Liver (tissue), 8 donors: ENCODE measurements at regions not wholly inside any gene's neighbourhood (a gene's known extent, or its start where the extent isn't known, plus 50 kb on each side); places are given as distances from the start of the nearest gene placed in this dataset.

Source experiments
- DNase-seq: peaks from one replicate; pipeline ENCODE4 v3.0.0-alpha.2; 2017; ENCODE audit warnings: low spot score
- H3K27ac ChIP-seq, 2 donors: one replicate each; pipeline ENCODE4 v1.7.0; 2013; ENCODE audit warnings: inconsistent platforms in 2 of 2, low read length in 2 of 2, control low read depth in 1 of 2, low read depth in 1 of 2, mild to moderate bottlenecking in 1 of 2
- H3K27me3 ChIP-seq, 4 donors: one replicate each; pipeline versions ENCODE4 v1.6.1 to v1.7.0; 2013; ENCODE audit warnings: low read length in 3 of 4, inconsistent platforms in 1 of 4, mild to moderate bottlenecking in 1 of 4, moderate library complexity in 1 of 4; ENCODE audit not compliant: control insufficient read depth in 4 of 4, insufficient read depth in 4 of 4
- H3K36me3 ChIP-seq, 4 donors: one replicate each; pipeline versions ENCODE4 v1.6.1 to v1.7.0; 2013; ENCODE audit warnings: low read length in 3 of 4, mild to moderate bottlenecking in 3 of 4, low read depth in 1 of 4, moderate library complexity in 1 of 4; ENCODE audit not compliant: control insufficient read depth in 4 of 4, insufficient read depth in 3 of 4
- H3K4me1 ChIP-seq, 4 donors: one replicate each; pipeline versions ENCODE4 v1.6.1 to v1.7.0; 2013; ENCODE audit warnings: low read length in 3 of 4, mild to moderate bottlenecking in 3 of 4, moderate library complexity in 1 of 4; ENCODE audit not compliant: control insufficient read depth in 4 of 4, insufficient read depth in 4 of 4
- H3K4me3 ChIP-seq, 3 donors: one replicate each; pipeline versions ENCODE4 v1.6.1 to v1.7.0; 2013; ENCODE audit warnings: low read length in 3 of 3, control low read depth in 1 of 3, low read depth in 1 of 3, mild to moderate bottlenecking in 1 of 3
- H3K9ac ChIP-seq, 2 donors: one replicate each; pipeline ENCODE4 v1.7.0; 2013; ENCODE audit warnings: low read length in 2 of 2, mild to moderate bottlenecking in 2 of 2, moderate library complexity in 2 of 2, control low read depth in 1 of 2, low read depth in 1 of 2
- H3K9me3 ChIP-seq, 4 donors: one replicate each; pipeline versions ENCODE4 v1.6.1 to v1.7.0; 2013; ENCODE audit warnings: low read length in 3 of 4; ENCODE audit not compliant: control insufficient read depth in 4 of 4
- CTCF ChIP-seq: fragments of 150-350 bp; IDR thresholded peaks from 2 replicates; pipeline ENCODE4 v1.5.1; 2017; ENCODE audit warnings: improper control_type of control experiment, low read depth, low read length; ENCODE audit not compliant: missing input control
- EGR1 ChIP-seq, 2 donors: IDR thresholded peaks; 2 replicates each; pipeline ENCODE4 v1.6.1; 2016 to 2018; ENCODE audit warnings: antibody characterized with exemption in 2 of 2, low read depth in 2 of 2
- FOXA2 ChIP-seq: IDR thresholded peaks from 2 replicates; pipeline ENCODE4 v1.6.1; 2016; ENCODE audit warnings: antibody characterized with exemption
- HNF4A ChIP-seq, 2 donors: conservative IDR thresholded peaks; 2 replicates each; pipeline ENCODE4 v1.6.1; 2016; ENCODE audit warnings: antibody characterized with exemption in 2 of 2, mild to moderate bottlenecking in 2 of 2
- HNF4G ChIP-seq: IDR thresholded peaks from 2 replicates; pipeline ENCODE4 v1.6.1; 2016; ENCODE audit warnings: antibody characterized with exemption
- JUND ChIP-seq, 2 donors: IDR thresholded peaks; 2 replicates each; pipeline ENCODE4 v1.6.1; 2016; ENCODE audit warnings: antibody characterized with exemption in 2 of 2
- MAX ChIP-seq: IDR thresholded peaks from 2 replicates; pipeline ENCODE4 v1.6.1; 2016; ENCODE audit warnings: antibody characterized with exemption
- RAD21 ChIP-seq, 2 donors: IDR thresholded peaks; 2 replicates each; pipeline ENCODE4 v1.6.1; 2016; ENCODE audit warnings: antibody characterized with exemption in 2 of 2, mild to moderate bottlenecking in 2 of 2
- RXRA ChIP-seq, 2 donors: IDR thresholded peaks; 2 replicates each; pipeline ENCODE4 v1.6.1; 2017 to 2018; ENCODE audit warnings: antibody characterized with exemption in 2 of 2, mild to moderate bottlenecking in 1 of 2
- SP1 ChIP-seq: IDR thresholded peaks from 2 replicates; pipeline ENCODE4 v1.6.1; 2018; ENCODE audit warnings: antibody characterized with exemption, mild to moderate bottlenecking
- YY1 ChIP-seq: IDR thresholded peaks from 2 replicates; pipeline ENCODE4 v1.6.1; 2016; ENCODE audit warnings: antibody characterized with exemption, mild to moderate bottlenecking
- ZBTB33 ChIP-seq: IDR thresholded peaks from 2 replicates; pipeline ENCODE4 v1.6.1; 2016; ENCODE audit warnings: antibody characterized with exemption
- WGBS: extraction: QIAGEN DNeasy Blood & Tissue Kit; methylation state at CpG from one replicate; pipeline ENCODE4 v1.1.7; 2013; 5-methylcytosine and 5-hydroxymethylcytosine counted together
- donor health status: healthy.
- donor health status: healthy.
- donor health status: healthy.
- donor health status: healthy.
- donor health status: healthy.

- TF ChIP-seq ZBTB33 (no peak), HNF4G (no peak), RXRA (IDR thresholded peaks at IDR 0.05) (no peak), SP1 (no peak), EGR1 (IDR thresholded peaks at IDR 0.05; ENCODE audit: low read depth in 2 of 2) (no peak), HNF4A (conservative IDR thresholded peaks at IDR 0.05) (no peak), MAX (no peak), FOXA2 (no peak), YY1 (no peak), JUND (IDR thresholded peaks at IDR 0.05) (no peak)
- Histone ChIP-seq H3K4me1 (no peaks in the 10 kb centered on the region), H3K27me3 (no peaks in the 10 kb centered on the region), H3K4me3 (no peak overlapping the region), H3K9ac (no peak overlapping the region), H3K36me3 (no peaks in the 10 kb centered on the region), H3K27ac (no peak overlapping the region), H3K9me3 (no peaks in the 10 kb centered on the region)
- no peak for DNase-seq
- 87% methylated on average over 4 of the region's 4 CpGs for WGBS
Measured at GRCh38 chr10:58930500-58930899, 245.9 kb upstream of the PHYHIPL start.

GRCh38 chr10:58932126-58932525, 244.3 kb upstream of the PHYHIPL start:
- TF ChIP-seq JUND (IDR thresholded peaks at IDR 0.05), result no peak
- no peak for TF ChIP-seq FOXA2
- no peak for TF ChIP-seq RAD21 (IDR thresholded peaks at IDR 0.05)

GRCh38 chr10:58932577-58933314, 243.7 kb upstream of the PHYHIPL start:
- H3K9ac ChIP-seq, result no peak overlapping the region
- no peak for DNase-seq
- TF ChIP-seq HNF4A (conservative IDR thresholded peaks at IDR 0.05), result no peak
- TF ChIP-seq ZBTB33, result no peak
- no peak for TF ChIP-seq FOXA2
- TF ChIP-seq MAX, result no peak
- no peak for TF ChIP-seq CTCF
- TF ChIP-seq RAD21 (IDR thresholded peaks at IDR 0.05), result no peak
- H3K4me3 ChIP-seq, result no peak overlapping the region
- H3K27ac ChIP-seq, result no peak overlapping the region
- WGBS, result 92% methylated on average over 5 of the region's 5 CpGs
- H3K36me3 ChIP-seq, result no peaks in the 10 kb centered on the region
- H3K4me1 ChIP-seq, result no peaks in the 10 kb centered on the region
- H3K27me3 ChIP-seq, result no peaks in the 10 kb centered on the region
- H3K9me3 ChIP-seq, result no peaks in the 10 kb centered on the region

More at GRCh38 chr10:58932126-58932525, 244.3 kb upstream of the PHYHIPL start:
- no peak overlapping the region for H3K9ac ChIP-seq
- no peaks in the 10 kb centered on the region for H3K36me3 ChIP-seq
- no peak overlapping the region for H3K4me3 ChIP-seq
- no peak overlapping the region for H3K27ac ChIP-seq
- WGBS, result 83% methylated on average over 3 of the region's 3 CpGs
- no peaks in the 10 kb centered on the region for H3K27me3 ChIP-seq
- H3K4me1 ChIP-seq, result no peaks in the 10 kb centered on the region
- DNase-seq, result no peak
- no peaks in the 10 kb centered on the region for H3K9me3 ChIP-seq
